Body of pancreas (tissue), 4 donors: ENCODE measurements at regions not wholly inside any gene's neighbourhood (a gene's known extent, or its start where the extent isn't known, plus 50 kb on each side); places are given as distances from the start of the nearest gene placed in this dataset.

ENCODE experiments used
- ATAC-seq: fragments of 150-250 bp; one replicate; pipeline ENCODE4 v1.9.1; 2016
- DNase-seq, 4 donors: peaks; one replicate each; pipeline ENCODE4 v3.0.0-alpha.2; 2019
- H3K27ac ChIP-seq, 4 donors: fragments of 200-600 bp; sonication (generic); 1 replicate in 3 of 4; 2 replicates in 1 of 4; pipeline versions ENCODE4 v1.5.1 to v1.6.1; 2016 to 2019; ENCODE audit warnings: mild to moderate bottlenecking in 1 of 4, mixed read lengths in 1 of 4, moderate library complexity in 1 of 4
- H3K27me3 ChIP-seq, 2 donors: fragments of 200-600 bp; sonication (generic); one replicate each; pipeline ENCODE4 v1.6.0; 2016; ENCODE audit warnings: mild to moderate bottlenecking in 1 of 2
- H3K36me3 ChIP-seq, 2 donors: fragments of 200-600 bp; sonication (generic); replicated peaks in 1 of 2; 2 replicates each; pipeline ENCODE4 v1.5.1; 2016; ENCODE audit warnings: low read depth in 2 of 2; ENCODE audit not compliant: insufficient read depth in 1 of 2
- H3K4me1 ChIP-seq: fragments of 200-600 bp; sonication (generic); one replicate; pipeline ENCODE4 v1.6.0; 2016
- H3K4me3 ChIP-seq, 2 donors: fragments of 200-600 bp; sonication (generic); 1 replicate in 1 of 2; 2 replicates in 1 of 2; pipeline ENCODE4 v1.5.1; 2016 to 2019
- H3K9me3 ChIP-seq, 3 donors: fragments of 200-600 bp; sonication (generic); 1 replicate in 2 of 3; 2 replicates in 1 of 3; pipeline ENCODE4 v1.5.1; 2016
- POLR2A ChIP-seq, 3 donors: fragments of 450-650 bp; IDR thresholded peaks; one replicate each; pipeline ENCODE4 v1.6.1; 2016; ENCODE audit warnings: antibody characterized with exemption in 3 of 3, mild to moderate bottlenecking in 2 of 3
- WGBS, 2 donors: methylation state at CpG; one replicate each; pipeline ENCODE4 v1.1.5; 2017; 5-methylcytosine and 5-hydroxymethylcytosine counted together
- intact Hi-C: fragments of 100-400 bp; cut with DNase I; formaldehyde crosslinking; loops from one replicate; pipeline ENCODE4 v1.15.1; 2023
- TF ChIP-seq, protein P1 (sequence below), 7 experiments: fragments of 450-650 bp in 4 of 7; fragments of 200-600 bp in 3 of 7; sonication (generic) in 3 of 7; IDR thresholded peaks; one replicate each; pipeline ENCODE4 v1.5.1; 2016 to 2019; ENCODE audit warnings: antibody characterized with exemption in 7 of 7

- no peak overlapping the region for H3K27ac ChIP-seq
- no peaks in the 10 kb centered on the region for H3K27me3 ChIP-seq
- TF ChIP-seq, protein P1, sequence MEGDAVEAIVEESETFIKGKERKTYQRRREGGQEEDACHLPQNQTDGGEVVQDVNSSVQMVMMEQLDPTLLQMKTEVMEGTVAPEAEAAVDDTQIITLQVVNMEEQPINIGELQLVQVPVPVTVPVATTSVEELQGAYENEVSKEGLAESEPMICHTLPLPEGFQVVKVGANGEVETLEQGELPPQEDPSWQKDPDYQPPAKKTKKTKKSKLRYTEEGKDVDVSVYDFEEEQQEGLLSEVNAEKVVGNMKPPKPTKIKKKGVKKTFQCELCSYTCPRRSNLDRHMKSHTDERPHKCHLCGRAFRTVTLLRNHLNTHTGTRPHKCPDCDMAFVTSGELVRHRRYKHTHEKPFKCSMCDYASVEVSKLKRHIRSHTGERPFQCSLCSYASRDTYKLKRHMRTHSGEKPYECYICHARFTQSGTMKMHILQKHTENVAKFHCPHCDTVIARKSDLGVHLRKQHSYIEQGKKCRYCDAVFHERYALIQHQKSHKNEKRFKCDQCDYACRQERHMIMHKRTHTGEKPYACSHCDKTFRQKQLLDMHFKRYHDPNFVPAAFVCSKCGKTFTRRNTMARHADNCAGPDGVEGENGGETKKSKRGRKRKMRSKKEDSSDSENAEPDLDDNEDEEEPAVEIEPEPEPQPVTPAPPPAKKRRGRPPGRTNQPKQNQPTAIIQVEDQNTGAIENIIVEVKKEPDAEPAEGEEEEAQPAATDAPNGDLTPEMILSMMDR (IDR thresholded peaks at IDR 0.05) = no peak
- TF ChIP-seq POLR2A (IDR thresholded peaks at IDR 0.05) = no peak
- H3K36me3 ChIP-seq = no peaks in the 10 kb centered on the region
- WGBS, 2 donors = 21 to 26% methylated on average over 2 of the region's 2 CpGs
- no peaks in the 10 kb centered on the region for H3K4me1 ChIP-seq
- intact Hi-C loops = no loop called here
- no peaks in the 10 kb centered on the region for H3K9me3 ChIP-seq
- ATAC-seq (no peak), DNase-seq (peak in 2 of 4 donors; percentile 14 to 44)
- no peak overlapping the region for H3K4me3 ChIP-seq
These were observed 213.9 kb upstream of the CNR1 start for GRCh38 chr6:88380083-88380482.

DNA sequence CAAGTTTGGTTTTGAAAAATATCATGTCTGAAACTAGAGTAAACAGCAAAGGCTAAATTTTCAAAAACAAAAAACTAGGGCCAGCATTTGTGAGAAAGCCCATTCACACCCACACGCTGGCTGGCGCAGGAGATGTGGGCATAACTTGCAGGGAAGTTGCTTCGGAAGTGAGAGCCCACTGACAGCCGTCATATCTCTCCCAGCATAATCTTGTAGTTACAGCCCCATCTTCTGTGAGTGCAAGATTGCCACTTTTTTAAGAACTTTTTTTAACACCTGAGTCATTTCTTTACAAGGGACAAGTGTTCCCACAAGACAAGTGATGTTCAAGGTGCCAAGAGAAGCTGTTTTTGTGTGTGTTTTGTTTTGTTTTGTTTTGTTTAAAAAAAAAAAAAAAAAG, 212.5 kb upstream of the CNR1 start:
- WGBS, 2 donors = 69 to 75% methylated on average over 4 of the region's 4 CpGs
- DNase-seq (no peak), ATAC-seq (no peak)
- no peak for TF ChIP-seq POLR2A (IDR thresholded peaks at IDR 0.05)
- TF ChIP-seq, protein P1 (IDR thresholded peaks at IDR 0.05) = no peak
- intact Hi-C loops = no loop called here
- no peak overlapping the region for H3K4me3 ChIP-seq
- H3K4me1 ChIP-seq = no peaks in the 10 kb centered on the region
- no peaks in the 10 kb centered on the region for H3K36me3 ChIP-seq
- no peaks in the 10 kb centered on the region for H3K9me3 ChIP-seq
- no peak overlapping the region for H3K27ac ChIP-seq
- no peaks in the 10 kb centered on the region for H3K27me3 ChIP-seq

DNA sequence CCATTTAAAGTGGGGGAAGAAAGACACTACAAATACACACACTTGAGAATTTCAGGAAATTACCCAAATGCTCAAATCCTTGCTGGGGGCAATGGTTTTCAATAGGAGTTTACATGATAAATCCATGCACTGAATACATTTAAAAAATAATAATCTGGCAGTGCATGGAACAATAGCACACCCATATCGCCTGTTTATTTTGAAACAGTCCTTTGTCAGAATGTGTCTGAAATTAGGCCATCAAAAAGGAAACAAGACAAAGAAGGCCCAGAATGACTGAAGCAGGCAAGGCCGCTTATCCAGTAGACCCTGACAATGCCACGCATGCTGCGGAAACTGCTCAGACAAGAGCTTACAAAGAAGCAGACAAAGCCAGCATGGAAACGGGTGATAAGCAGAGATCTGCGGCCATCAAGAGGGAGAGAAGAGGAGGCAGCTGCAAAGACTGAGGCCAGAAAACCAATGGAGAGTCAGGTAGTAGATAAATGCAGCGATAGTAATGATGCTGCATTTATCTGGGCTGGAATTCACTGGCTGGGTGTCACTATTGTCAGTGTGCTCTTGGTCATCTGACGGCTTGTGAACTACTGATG, 211.9 kb upstream of the CNR1 start:
- no peak overlapping the region for H3K4me3 ChIP-seq
- no peak overlapping the region for H3K27ac ChIP-seq
- no peak for ATAC-seq
- H3K9me3 ChIP-seq = no peaks in the 10 kb centered on the region
- H3K36me3 ChIP-seq = no peaks in the 10 kb centered on the region
- intact Hi-C loops = no loop called here
- 62 to 73% methylated on average over 8 of the region's 8 CpGs for WGBS, 2 donors
- TF ChIP-seq POLR2A (IDR thresholded peaks at IDR 0.05) = no peak
- TF ChIP-seq, protein P1 (IDR thresholded peaks at IDR 0.05) = no peak
- H3K27me3 ChIP-seq = no peaks in the 10 kb centered on the region
- no peaks in the 10 kb centered on the region for H3K4me1 ChIP-seq
- DNase-seq = no peak

DNA sequence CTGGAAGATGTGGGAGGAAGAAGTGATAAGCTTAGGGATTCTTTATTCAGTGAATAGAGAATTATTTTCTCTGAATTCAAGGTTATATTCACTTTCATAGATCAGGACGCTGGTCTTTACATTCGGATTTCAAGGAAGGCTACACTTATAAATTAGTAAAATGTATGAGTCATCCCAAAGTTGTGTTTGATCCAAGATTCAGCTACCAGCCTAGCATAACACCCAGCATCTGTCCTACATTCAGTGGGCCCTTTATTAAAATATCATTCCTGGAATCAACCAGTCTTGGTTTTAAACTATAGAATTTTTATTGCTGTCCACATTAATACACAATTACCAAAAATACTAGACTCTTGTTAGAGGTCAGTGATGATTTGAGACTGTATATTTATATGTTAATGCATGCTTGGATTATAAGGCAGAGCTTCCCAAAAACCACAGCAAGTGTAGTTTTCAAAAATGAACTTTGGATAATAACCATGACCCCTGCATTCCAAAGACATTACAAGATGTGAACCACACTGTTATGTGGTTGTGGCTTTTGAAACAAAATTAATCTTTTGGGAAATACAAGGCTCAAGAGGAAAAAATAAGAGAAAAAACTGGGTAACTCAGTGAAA, 210.7 kb upstream of the CNR1 start:
- whole genome bisulfite sequencing, 2 donors = 23 to 29% methylated on average over 2 of the region's 2 CpGs
- no peak overlapping the region for H3K27ac ChIP-seq
- ATAC-seq = no peak
- no peaks in the 10 kb centered on the region for H3K9me3 ChIP-seq
- H3K27me3 ChIP-seq = no peaks in the 10 kb centered on the region
- no peak for TF ChIP-seq POLR2A (IDR thresholded peaks at IDR 0.05)
- TF ChIP-seq, protein P1 (IDR thresholded peaks at IDR 0.05) = no peak
- intact Hi-C loops = no loop called here
- H3K4me3 ChIP-seq = no peak overlapping the region
- DNase-seq = no peak
- no peaks in the 10 kb centered on the region for H3K4me1 ChIP-seq
- H3K36me3 ChIP-seq = no peaks in the 10 kb centered on the region

DNA sequence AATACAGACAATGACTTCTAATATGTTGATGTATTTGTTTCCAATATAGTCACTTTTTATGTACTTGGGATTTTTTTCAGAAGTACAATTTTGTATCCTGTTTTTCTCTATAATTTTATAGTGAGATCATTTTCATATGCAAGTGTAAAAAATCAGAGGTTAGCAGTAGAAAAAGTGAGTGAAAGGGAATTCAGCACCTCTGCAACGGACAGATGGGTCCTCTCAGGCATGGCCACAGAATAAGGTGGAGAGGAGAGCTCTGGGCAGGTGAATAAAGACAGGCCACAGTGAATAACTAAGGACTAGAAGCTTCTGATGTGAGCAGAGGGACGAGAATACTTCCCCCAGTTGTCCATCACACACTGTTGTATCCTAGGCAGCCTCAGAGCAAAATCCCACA, 210.1 kb upstream of the CNR1 start:
- no peak overlapping the region for H3K27ac ChIP-seq
- no peak overlapping the region for H3K4me3 ChIP-seq
- DNase-seq (no peak), ATAC-seq (no peak)
- no peaks in the 10 kb centered on the region for H3K9me3 ChIP-seq
- no peaks in the 10 kb centered on the region for H3K4me1 ChIP-seq
- WGBS, 2 donors = 36 to 46% methylated on average over 2 of the region's 2 CpGs
- intact Hi-C loops = no loop called here
- H3K27me3 ChIP-seq = no peaks in the 10 kb centered on the region
- H3K36me3 ChIP-seq = no peaks in the 10 kb centered on the region
- TF ChIP-seq, protein P1 (IDR thresholded peaks at IDR 0.05) = no peak
